Caki2 (cell line): ENCODE measurements at regions not wholly inside any gene's neighbourhood (a gene's known extent, or its start where the extent isn't known, plus 50 kb on each side); places are given as distances from the start of the nearest gene placed in this dataset.

ENCODE experiments used
- DNase-seq: peaks from one replicate; pipeline ENCODE4 v3.0.0-alpha.2; 2015; ENCODE audit warnings: low read depth
- in situ Hi-C: cut with HindIII; loops from 2 replicates; pipeline ENCODE4 v1.10.0; 2016; ENCODE audit warnings: low sequenced_read_pairs, low pct_unique_long_range_greater_than_20kb, mixed read lengths

DNA sequence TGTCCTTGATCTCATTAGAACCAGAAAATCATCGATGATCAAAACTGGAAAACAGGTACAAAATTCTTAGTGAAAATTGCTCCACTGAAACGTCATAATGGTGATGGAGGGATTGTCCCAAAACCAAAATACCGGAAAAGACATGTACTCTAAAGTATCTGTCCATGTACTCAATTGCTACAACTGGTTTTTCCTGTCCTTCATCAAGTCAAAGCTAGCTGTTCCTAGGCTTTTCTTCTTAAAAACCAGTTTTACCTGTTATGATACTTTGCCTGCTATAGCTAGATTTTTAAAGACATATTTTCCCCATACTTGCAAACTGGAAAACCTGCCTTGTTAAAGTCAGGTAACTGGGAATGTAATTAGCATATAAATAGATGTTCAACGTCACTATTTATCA is 50.5 kb upstream of the LRRC1 start:
- in situ Hi-C loops, result no loop called here
- DNase-seq, result no peak

DNA sequence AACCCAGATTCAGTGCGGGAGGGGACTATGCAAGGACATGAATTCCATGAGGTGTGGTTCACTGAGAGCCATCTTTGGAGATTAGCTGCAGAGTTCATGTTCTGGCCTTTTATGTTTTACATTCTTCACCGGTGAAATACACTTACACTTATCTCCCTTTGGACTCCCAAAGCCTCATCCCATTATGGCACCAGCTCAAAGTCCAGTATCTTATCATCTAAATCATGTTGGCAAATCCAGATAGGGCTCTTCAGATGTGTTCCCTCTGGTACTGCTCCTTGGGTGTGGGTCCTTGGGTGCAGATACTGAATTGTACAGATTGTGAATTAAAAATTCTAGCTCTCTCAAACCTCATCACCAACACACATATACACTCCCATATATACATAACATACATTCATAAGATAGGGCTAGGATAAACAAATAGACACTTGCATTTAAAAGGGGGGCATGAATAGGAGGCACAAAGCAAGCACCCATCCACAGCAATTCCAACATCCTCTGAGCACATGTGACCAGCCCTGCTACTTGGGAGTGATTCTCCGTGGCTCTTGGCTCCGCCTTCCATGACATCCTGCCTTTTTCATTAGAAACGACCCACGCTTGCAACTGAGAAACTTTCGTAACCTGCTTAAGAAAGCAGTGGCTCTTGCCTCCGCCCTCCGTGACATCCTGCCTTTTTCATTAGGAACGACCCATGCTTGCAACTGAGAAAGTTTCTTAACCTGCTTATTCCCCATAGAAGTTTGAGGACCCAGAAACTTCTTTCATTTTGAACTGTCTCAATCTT is 53.6 kb upstream of the LRRC1 start:
- DNase-seq, result no peak
- in situ Hi-C loops, result no loop called here

DNA sequence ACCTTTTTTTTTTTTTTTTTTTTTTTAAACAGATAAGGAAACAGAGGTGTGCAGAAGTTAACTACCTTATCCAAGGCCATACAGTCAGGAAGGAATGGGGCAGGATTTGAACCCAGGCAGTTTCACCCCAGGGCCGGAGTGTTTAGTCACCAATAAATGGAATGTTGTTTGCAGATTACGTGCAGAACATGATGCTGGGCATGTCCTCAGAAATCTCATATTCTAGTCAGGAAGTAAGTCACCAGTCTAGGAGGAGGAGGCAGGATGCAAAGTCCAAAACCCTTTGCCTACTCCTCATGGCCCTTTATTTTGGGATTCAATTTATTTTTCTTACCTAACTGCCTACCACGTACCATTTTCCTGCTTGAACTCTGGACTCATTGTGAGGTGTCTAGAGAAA is 57.1 kb upstream of the LRRC1 start:
- DNase-seq, result no peak
- in situ Hi-C loops, result no loop called here

DNA sequence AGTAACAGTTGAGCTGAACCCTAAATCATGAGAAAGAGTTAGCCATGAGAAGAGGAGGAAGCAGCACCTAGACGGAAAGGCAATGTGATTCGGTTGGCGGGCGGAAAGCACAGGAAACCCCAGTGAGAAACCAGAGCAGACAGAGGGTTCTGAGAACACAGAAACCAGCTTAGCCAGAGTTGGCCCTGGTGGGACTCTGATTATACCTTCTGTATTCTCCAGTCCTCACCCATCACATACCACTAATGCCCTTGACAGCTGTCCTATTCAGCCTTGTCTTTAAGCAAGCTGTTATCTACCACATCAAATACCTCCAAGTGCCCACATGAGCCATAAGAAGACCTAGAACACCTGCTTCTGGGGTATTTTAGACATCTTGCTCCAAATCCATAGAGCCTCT is 58.9 kb upstream of the LRRC1 start:
- in situ Hi-C loops, result no loop called here
- no peak for DNase-seq

DNA sequence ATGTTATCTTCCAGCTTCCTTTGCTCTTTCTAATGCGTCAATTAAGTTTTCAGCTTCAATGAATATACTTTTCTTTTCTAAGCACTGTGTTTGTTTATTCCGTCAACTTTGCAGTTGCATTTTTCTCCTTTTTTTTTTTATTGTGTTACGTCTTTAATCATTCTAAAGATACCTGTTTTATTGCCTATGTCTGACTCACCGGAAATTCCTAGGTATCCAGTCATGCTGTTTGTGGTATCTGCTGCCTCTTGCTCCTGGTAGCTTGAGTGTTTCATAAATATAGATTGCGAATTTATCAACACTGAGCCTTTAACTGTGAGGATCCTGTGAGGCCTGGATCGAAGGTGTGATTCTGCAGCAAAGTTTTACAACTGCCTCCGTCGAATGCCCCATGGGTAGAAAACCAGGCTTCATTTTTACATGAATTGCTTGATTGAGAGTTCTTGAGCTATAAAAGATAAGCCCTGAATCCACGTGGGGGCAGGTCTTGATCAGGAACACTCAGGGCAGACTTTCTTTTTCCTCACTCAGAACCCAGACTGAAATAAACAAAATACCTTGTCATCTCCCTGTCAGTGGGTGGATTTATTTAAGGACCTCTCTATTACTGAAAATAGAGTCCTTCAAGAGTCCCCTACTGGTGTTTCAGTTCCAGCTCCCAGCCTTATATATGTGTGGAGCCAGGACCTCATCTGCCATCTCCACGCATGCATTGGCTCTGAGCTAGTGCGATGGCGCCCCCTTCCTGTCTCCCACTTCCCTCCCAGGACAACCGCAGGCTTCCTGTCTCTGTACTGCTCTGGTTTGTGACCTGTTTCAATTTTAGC is 60.1 kb upstream of the LRRC1 start:
- in situ Hi-C loops, result no loop called here
- peak; percentile 83 for DNase-seq

DNA sequence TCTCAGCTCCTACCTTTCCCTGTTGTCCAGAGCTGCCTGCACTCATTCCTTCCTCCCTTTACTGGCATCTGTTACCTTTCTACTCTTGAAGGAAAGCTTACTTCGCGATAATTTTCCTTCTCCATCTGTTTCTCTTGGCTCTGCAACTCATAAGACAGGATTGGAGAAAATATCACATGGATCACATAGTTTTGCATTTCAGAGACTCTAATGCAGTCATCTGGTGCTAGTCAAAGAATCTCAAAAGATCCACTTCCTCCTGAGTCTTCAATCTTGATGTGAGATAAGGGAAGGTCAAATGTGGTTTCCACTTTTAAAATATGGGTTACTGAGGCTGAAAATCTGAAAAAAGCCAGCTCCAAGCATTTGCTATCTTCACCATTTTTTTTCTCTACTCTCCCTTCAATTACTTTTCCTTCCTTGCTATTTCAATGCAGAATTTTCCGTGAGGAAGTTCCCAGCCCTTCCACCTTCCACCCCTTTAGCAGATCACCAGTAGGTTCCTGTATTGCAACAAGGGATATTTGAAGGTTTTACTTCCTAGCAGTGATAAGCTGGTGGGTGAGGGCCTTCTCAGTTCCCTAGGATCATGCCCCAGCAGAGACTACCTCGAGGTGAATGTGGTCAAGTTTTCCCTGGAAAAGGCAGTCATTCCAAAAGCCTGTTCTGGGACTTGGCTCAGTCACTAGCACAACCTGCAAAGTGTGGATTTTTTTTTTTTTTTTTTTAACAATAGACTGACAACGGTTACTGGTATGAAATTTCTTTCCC is 62.8 kb upstream of the LRRC1 start:
- in situ Hi-C loops, result no loop called here
- DNase-seq, result no peak

DNA sequence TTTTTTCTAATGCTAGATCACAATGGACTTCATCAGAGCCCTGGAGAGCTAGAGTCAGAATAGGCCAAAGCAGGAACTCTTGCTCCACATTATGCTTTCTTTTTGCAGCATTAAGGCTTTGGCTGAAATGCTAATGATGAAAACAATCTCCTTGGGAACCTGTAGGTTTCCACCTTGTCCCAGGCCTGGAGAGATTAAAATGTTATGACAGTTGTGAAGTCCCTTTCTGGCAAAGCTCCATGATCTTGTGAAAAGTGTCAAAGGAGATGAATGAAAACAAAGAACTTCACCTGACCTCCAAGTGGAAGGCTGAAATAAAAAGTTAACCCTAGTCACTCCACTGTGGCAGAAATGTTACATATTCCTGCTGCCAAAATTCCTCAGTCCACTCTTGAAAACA is 64.0 kb upstream of the LRRC1 start:
- in situ Hi-C loops, result no loop called here
- DNase-seq, result peak; percentile 67

DNA sequence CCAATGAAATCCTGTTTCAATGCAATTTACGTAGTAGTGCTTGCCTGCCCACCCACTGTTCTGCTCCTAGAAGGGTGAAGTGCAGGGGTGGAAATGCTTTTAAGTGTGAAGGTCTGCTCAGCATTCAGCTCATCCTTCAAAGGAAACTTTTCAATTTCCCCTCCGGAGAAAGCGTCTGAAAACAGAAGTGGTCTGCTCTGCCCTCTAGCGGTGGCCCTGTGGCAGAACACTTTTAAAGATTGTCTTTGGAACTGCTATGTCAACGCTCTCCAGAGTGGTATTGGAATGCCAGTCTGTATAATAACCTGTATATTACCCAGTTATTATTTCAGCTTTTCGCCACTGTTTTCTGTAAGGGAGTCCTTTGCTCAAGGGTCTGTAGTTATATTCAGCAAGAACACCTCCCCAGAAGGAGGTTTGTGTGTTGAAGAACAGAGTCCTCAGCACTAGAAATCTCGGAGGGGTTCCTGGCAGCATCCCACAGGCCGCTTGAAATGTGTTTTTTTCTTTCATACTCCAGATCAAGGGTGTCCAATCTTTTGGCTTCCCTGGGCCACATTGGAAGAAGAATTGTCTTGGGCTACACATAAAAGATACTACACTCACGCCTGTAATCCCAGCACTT is 63.1 kb upstream of the KLHL31 start:
- in situ Hi-C loops, result no loop called here

DNA sequence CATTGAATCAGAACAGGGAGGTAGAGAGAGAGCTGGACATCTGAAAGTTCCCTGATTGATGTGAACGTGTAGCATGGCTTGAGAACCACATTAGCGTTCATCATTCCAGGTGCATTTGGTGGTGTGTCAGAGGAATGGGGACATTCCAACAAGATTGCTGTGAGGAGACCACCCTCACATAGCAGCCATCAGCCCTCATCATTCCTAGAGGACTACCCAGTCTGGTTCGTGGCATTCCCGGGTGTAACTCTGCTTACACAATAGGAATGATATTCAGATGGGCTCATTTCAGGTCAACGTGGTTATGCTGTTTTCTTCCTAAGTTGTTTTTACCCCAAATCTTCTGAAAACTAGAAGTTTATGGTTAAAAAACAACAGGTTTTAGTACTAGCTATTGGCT is 62.2 kb upstream of the KLHL31 start:
- in situ Hi-C loops, result no loop called here
- no peak for DNase-seq

More for the DNA sequence above, 63.1 kb upstream of the KLHL31 start:
- peak; percentile 23 for DNase-seq

DNA sequence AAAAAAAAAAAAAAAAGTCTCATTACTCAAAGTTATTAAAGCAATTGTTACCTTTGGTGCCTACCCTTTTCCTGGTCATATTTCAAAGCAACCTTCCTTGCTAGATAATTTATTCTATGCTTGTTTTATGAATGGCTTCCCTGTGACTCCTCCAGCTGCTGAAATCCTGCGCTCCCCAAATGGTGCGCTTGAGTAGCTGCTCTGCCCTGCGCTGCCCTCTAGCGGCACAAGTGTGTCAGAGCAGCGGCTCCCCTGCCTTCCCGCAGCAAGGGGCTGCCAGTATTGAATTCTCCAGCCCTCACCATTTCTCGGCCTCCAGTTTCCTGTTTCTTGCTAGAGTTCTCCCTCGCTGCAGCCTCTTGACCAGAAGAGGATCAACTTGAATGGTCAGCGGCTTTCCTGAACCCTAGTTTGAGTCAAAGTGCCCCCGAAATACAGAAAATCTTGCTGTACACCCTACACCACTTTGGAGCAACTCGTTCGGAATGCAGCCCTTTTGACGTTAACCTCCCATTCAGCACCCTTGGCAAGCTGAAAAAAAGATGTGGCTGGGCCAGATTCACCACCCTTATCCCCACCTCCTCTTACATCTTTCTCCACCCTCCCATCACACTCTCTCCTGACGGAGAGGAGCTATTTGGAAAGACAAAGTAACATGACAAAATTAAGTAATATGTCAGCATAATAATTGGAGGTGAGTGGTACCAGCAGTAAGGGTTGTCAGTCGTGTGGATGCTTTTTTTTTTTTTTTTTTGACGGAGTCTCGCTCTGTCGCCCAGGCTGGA is 60.4 kb upstream of the KLHL31 start:
- in situ Hi-C loops, result no loop called here
- peak; percentile 56 for DNase-seq

DNA sequence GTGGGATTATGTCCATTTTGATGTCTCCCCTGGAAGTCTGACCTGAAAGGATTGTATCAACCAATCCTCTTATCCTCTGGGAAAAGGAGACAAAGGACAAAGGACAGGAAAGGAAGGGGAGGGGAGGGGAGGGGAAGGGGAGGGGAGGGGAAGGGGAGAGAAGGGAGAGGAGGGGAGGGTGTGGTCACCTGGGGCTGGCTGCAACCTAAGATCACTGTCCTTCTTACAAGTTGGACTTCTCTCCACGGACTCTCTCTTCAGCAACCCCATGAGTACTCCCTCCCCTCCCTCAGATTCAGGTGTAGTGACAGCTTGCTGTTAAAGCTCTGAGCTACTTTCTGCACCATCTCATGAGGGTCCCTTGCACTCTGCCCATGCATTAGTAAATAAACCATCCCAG is 58.9 kb upstream of the KLHL31 start:
- no peak for DNase-seq
- in situ Hi-C loops, result loop anchor here (25.0 kb wide), 1 partner anchor 212 kb away; no protein-coding TSS in a partner anchor

DNA sequence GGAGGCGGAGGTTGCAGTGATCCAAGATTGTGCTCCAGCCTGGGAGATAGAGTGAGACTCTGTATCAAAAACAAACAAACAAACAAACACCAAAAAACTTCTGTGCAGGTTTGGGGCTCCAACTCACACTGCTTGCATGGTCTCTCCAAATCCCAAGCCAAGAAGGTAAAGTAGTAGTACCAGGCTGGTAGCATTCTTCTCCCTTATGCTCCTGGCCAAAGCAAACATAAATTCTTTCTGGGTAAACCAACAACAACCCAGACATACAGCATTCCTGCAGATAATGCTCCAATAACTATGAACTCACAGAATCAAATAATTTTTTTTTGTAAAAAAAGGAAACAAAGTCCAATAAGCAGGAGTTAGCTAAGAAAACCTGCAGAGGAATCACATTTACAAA is 57.8 kb upstream of the KLHL31 start:
- no peak for DNase-seq
- in situ Hi-C loops, result loop anchor here (25.0 kb wide), 1 partner anchor 211 kb away; no protein-coding TSS in a partner anchor

DNA sequence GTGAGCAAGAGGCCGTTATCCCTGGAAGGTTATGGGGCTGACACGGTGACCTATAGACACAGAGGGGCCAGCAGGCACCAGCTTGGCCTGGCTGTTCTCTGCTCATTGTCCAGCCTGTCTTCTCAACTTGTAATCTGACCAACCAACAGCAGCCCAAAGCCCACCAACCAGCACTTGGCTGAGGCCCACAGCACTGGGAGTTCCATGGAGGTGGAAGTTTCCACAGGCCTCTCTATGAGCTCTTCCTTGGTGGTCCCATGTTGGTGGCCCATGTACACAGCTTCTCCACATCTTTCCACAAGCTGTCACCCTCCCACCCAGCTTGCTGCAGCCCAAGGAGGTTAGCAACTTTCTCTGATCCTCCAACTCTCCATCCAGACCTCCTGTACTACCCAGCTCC is 56.2 kb upstream of the KLHL31 start:
- DNase-seq, result no peak
- in situ Hi-C loops, result loop anchor here (25.0 kb wide), 1 partner anchor 209 kb away; no protein-coding TSS in a partner anchor

DNA sequence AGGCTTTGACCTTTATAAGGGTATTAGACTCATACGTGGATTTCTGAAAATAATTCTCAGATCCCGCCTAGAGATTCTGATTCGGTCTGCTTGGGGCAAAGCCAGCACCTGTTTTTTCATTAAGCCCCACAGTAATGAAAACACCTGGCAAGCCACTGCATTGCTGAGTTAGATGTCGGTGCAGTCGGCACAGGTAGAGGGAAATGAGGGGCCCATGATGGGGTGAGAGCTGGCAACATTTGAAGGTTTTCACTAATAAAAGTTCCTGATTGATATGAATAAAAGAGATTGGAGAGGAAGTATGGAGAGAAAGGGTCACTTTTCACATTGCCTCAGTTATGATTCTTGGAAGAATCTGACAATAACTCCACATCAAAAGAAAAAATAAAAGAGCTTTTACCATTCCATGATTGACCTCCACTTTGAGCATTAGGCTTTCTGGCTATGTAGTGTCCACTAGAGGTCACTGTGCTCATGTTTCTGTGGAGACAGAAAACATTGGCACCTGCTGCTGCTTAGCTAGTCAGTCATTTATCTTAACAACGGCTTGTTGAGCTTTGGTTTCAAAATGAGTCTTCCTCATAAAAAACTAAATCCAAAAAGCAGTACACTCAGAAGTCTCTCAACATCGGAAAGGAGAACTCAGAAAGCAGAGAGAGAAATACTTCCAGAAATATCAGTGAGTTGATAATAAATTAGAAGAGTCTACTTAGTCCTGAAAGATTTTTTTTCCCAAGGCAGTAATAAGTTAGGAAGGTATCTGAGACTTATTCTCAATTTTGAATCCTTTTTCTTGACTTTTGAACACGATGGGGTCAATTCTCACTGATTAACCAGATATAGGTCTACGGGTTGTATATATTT is 53.3 kb upstream of the KLHL31 start:
- peak; percentile 46 for DNase-seq
- in situ Hi-C loops, result loop anchor here (25.0 kb wide), 1 partner anchor 207 kb away; no protein-coding TSS in a partner anchor

DNA sequence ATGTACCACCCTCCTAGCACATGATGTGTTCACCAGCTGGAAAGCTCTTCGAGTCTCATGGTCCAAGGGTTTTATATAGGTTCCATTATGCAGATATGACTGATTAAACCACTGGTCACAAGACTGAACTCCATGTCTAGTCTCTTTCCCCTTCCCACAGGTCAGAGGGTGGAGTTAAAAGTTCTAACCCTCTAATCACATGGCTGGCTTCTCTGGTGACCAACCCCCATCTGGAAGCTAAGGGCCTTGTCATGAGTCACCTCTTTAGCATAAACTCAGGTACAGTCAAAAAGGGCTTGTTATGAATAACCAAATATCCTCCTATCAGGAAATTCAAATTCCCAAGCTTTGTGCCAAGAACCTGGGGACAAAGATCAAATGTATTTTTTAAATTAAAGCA is 52.0 kb upstream of the KLHL31 start:
- in situ Hi-C loops, result loop anchor here (25.0 kb wide), 1 partner anchor 205 kb away; no protein-coding TSS in a partner anchor
- peak; percentile 33 for DNase-seq

DNA sequence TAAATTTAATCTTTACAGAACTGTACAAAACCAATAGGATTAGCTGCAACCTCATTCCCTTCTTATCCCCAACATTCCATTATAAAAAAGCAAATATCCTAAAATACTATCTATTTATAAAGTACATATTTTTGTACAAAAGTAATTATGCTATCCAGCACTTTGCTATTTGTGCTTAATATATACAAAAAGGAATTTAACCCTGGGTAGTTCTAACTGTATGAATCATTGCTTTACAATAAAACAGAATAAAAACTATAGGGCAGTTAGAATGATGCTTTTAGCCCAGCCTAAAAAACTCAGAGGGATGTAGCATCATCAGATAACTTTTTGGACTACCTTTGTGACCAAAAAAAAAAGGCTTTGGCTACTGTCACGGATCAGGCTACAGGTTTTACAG is 49.9 kb upstream of the KLHL31 start:
- in situ Hi-C loops, result loop anchor here (25.0 kb wide), 1 partner anchor 203 kb away; no protein-coding TSS in a partner anchor
- DNase-seq, result no peak
